AG09309 (cell line): ENCODE measurements at regions not wholly inside any gene's neighbourhood (a gene's known extent, or its start where the extent isn't known, plus 50 kb on each side); places are given as distances from the start of the nearest gene placed in this dataset.
"Not testable (repeated sequence)": the region's sequence is repeated elsewhere in the genome, so short reads cannot be mapped to it uniquely, and the experiment has no call there.

Source experiments
- DNase-seq: peaks from one replicate; pipeline ENCODE4 v3.0.0-alpha.2; 2010; ENCODE audit warnings: low read depth
- H3K4me3 ChIP-seq: 2 replicates; pipeline ENCODE4 v1.5.1; 2011; ENCODE audit warnings: mild to moderate bottlenecking, low read depth, low read length, moderate library complexity; ENCODE audit not compliant: control insufficient read depth
- CTCF ChIP-seq: IDR thresholded peaks from 2 replicates; pipeline ENCODE4 v1.5.1; 2011; ENCODE audit warnings: mild to moderate bottlenecking, low read depth, low read length, inconsistent platforms; ENCODE audit not compliant: insufficient read depth, control insufficient read depth; ENCODE audit errors: missing control alignments

- no peak for TF ChIP-seq CTCF
- no peak overlapping the region for H3K4me3 ChIP-seq
Observed at GRCh38 chr2:159880729-159881128, 82.7 kb upstream of the CD302 start.

GRCh38 chr2:159879051-159879604 lies 81.1 kb upstream of the CD302 start:
- H3K4me3 ChIP-seq, result no peak overlapping the region
- peak; percentile 35 for DNase-seq
- no peak for TF ChIP-seq CTCF

More at GRCh38 chr2:159880729-159881128, 82.7 kb upstream of the CD302 start:
- DNase-seq, result no peak

- TF ChIP-seq CTCF, result no peak
Observed at GRCh38 chr2:159875083-159875482, 77.1 kb upstream of the CD302 start.

GRCh38 chr2:159873258-159873657 lies 75.2 kb upstream of the CD302 start:
- TF ChIP-seq CTCF, result no peak
- DNase-seq, result no peak

More at GRCh38 chr2:159875083-159875482, 77.1 kb upstream of the CD302 start:
- DNase-seq, result no peak
- no peak overlapping the region for H3K4me3 ChIP-seq

GRCh38 chr2:159872353-159872752 lies 74.3 kb upstream of the CD302 start:
- no peak for TF ChIP-seq CTCF
- no peak overlapping the region for H3K4me3 ChIP-seq
- DNase-seq, result no peak

More at GRCh38 chr2:159873258-159873657, 75.2 kb upstream of the CD302 start:
- no peak overlapping the region for H3K4me3 ChIP-seq

GRCh38 chr2:159868598-159869159 lies 70.7 kb upstream of the CD302 start:
- not testable (repeated sequence) for DNase-seq, H3K4me3 ChIP-seq

GRCh38 chr2:159867567-159868361 lies 69.8 kb upstream of the CD302 start:
- DNase-seq, result no peak
- H3K4me3 ChIP-seq, result no peak overlapping the region
- TF ChIP-seq CTCF, result no peak
